GM12875 (cell line): ENCODE measurements at regions not wholly inside any gene's neighbourhood (a gene's known extent, or its start where the extent isn't known, plus 50 kb on each side); places are given as distances from the start of the nearest gene placed in this dataset.

Source experiments
- H3K4me3 ChIP-seq: one replicate; pipeline ENCODE4 v1.5.1; 2011; ENCODE audit warnings: low read depth, low read length, control low read depth
- CTCF ChIP-seq: IDR thresholded peaks from 2 replicates; pipeline ENCODE4 v1.5.1; 2011; ENCODE audit warnings: low read depth, mild to moderate bottlenecking, control low read depth, inconsistent platforms, low read length, moderate library complexity, borderline replicate concordance; ENCODE audit not compliant: insufficient read depth

- no peak overlapping the region for H3K4me3 ChIP-seq
- TF ChIP-seq CTCF, result no peak
These were observed 864.0 kb downstream of the KCNJ2 start for GRCh38 chr17:71033336-71033735.

- no peak overlapping the region for H3K4me3 ChIP-seq
- no peak for TF ChIP-seq CTCF
These were observed 865.9 kb downstream of the KCNJ2 start for GRCh38 chr17:71035226-71035625.

GRCh38 chr17:71037386-71037785, 868.1 kb downstream of the KCNJ2 start:
- no peak for TF ChIP-seq CTCF

GRCh38 chr17:71039391-71039790, 870.1 kb downstream of the KCNJ2 start:
- no peak overlapping the region for H3K4me3 ChIP-seq
- no peak for TF ChIP-seq CTCF

More at GRCh38 chr17:71037386-71037785, 868.1 kb downstream of the KCNJ2 start:
- H3K4me3 ChIP-seq, result no peak overlapping the region

GRCh38 chr17:71052971-71053370, 883.6 kb downstream of the KCNJ2 start:
- H3K4me3 ChIP-seq, result no peak overlapping the region

GRCh38 chr17:71055128-71055527, 885.8 kb downstream of the KCNJ2 start:
- TF ChIP-seq CTCF, result no peak

More at GRCh38 chr17:71052971-71053370, 883.6 kb downstream of the KCNJ2 start:
- TF ChIP-seq CTCF, result no peak

GRCh38 chr17:71057448-71057847, 888.1 kb downstream of the KCNJ2 start:
- no peak for TF ChIP-seq CTCF
- no peak overlapping the region for H3K4me3 ChIP-seq

More at GRCh38 chr17:71055128-71055527, 885.8 kb downstream of the KCNJ2 start:
- H3K4me3 ChIP-seq, result no peak overlapping the region
